ENCODE measurements at regions not wholly inside any gene's neighbourhood (a gene's known extent, or its start where the extent isn't known, plus 50 kb on each side); places are given as distances from the start of the nearest gene placed in this dataset.

GRCh38 chr14:65852689-65853088, 440.2 kb downstream of the FUT8 start:
- Histone ChIP-seq H4K5ac (ENCODE audit: low read length) (no peak overlapping the region), H3K36me3 (ENCODE audit: control insufficient read depth, insufficient read depth, low read length) (no peaks in the 10 kb centered on the region), H3K27me3 (ENCODE audit: insufficient read depth, low read length, poor library complexity) (no peaks in the 10 kb centered on the region), H2AK5ac (ENCODE audit: low read length) (no peak overlapping the region), H3K23ac (ENCODE audit: low read length) (no peak overlapping the region), H3K4me2 (ENCODE audit: low read length) (no peak overlapping the region), H2BK15ac (replicated peaks; ENCODE audit: low read depth) (no peak overlapping the region), H3K79me2 (ENCODE audit: control insufficient read depth, insufficient read depth, low read length) (no peaks in the 10 kb centered on the region), H3K4me1 (ENCODE audit: control insufficient read depth, low read depth, low read length) (no peaks in the 10 kb centered on the region), H3K18ac (ENCODE audit: low read length) (no peak overlapping the region), H3K79me1 (ENCODE audit: low read length) (no peaks in the 10 kb centered on the region), H4K8ac (ENCODE audit: low read depth, low read length) (no peak overlapping the region), H3K27ac (ENCODE audit: low read depth, low read length) (no peak overlapping the region), H2BK5ac (ENCODE audit: low read length) (no peak overlapping the region), H3K56ac (ENCODE audit: low read length) (no peak overlapping the region), H3K4me3 (ENCODE audit: low read length) (no peak overlapping the region), H3K4ac (ENCODE audit: low read depth, low read length) (no peak overlapping the region), H3K9ac (ENCODE audit: low read length) (no peak overlapping the region), H2BK120ac (ENCODE audit: low read depth, low read length) (no peak overlapping the region)
- DNase-seq: no peak
- no CpG with 5 or more reads among the region's 2 CpGs for WGBS (ENCODE audit: extremely low coverage, insufficient coverage, low lambda C conversion rate)

DNA sequence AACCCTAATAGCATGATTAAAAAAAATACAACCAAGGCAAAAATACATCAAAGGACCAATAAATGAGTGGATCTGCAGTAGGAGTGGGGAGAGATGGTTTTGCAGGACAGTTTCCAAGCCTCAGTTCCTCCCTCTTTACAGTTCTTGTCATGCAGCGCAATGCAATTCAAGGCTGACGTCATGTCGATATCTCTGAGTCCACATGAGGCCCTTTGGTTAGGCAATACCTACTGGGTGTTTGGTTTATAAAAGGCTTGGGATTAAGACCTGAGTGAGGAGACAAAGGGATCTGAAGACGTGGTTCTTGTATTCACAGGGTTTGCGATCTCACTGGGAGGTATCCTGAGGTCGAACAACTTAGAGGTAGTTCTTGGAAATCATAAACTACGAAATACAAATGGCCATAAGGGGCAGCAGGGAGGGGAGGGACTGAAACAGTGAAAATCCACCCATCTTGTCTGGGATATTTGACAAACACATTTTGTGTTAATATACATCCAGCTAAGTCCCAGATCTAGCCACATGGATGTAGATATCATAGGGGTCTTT, 441.0 kb downstream of the FUT8 start:
- no CpG with 5 or more reads among the region's 7 CpGs for WGBS (ENCODE audit: extremely low coverage, insufficient coverage, low lambda C conversion rate)
- Histone ChIP-seq H3K27ac (ENCODE audit: low read depth, low read length) (no peak overlapping the region), H3K23ac (ENCODE audit: low read length) (no peak overlapping the region), H3K4me3 (ENCODE audit: low read length) (no peak overlapping the region), H3K27me3 (ENCODE audit: insufficient read depth, low read length, poor library complexity) (no peaks in the 10 kb centered on the region), H3K18ac (ENCODE audit: low read length) (no peak overlapping the region), H3K4me1 (ENCODE audit: control insufficient read depth, low read depth, low read length) (no peaks in the 10 kb centered on the region), H2BK15ac (replicated peaks; ENCODE audit: low read depth) (no peak overlapping the region), H3K79me1 (ENCODE audit: low read length) (no peaks in the 10 kb centered on the region), H3K4ac (ENCODE audit: low read depth, low read length) (no peak overlapping the region), H2BK5ac (ENCODE audit: low read length) (no peak overlapping the region), H4K8ac (ENCODE audit: low read depth, low read length) (no peak overlapping the region), H4K5ac (ENCODE audit: low read length) (no peak overlapping the region), H3K36me3 (ENCODE audit: control insufficient read depth, insufficient read depth, low read length) (no peaks in the 10 kb centered on the region), H2AK5ac (ENCODE audit: low read length) (no peak overlapping the region), H3K79me2 (ENCODE audit: control insufficient read depth, insufficient read depth, low read length) (no peaks in the 10 kb centered on the region), H3K9ac (ENCODE audit: low read length) (no peak overlapping the region), H3K4me2 (ENCODE audit: low read length) (no peak overlapping the region), H3K56ac (ENCODE audit: low read length) (no peak overlapping the region), H2BK120ac (ENCODE audit: low read depth, low read length) (no peak overlapping the region)
- DNase-seq: no peak

- H3K56ac ChIP-seq (ENCODE audit: low read length): no peak overlapping the region
- no peaks in the 10 kb centered on the region for H3K36me3 ChIP-seq (ENCODE audit: control insufficient read depth, insufficient read depth, low read length)
- H2BK120ac ChIP-seq (ENCODE audit: low read depth, low read length): no peak overlapping the region
- no peaks in the 10 kb centered on the region for H3K27me3 ChIP-seq (ENCODE audit: insufficient read depth, low read length, poor library complexity)
- no peaks in the 10 kb centered on the region for H3K4me1 ChIP-seq (ENCODE audit: control insufficient read depth, low read depth, low read length)
- H3K79me2 ChIP-seq (ENCODE audit: control insufficient read depth, insufficient read depth, low read length): no peaks in the 10 kb centered on the region
- H3K79me1 ChIP-seq (ENCODE audit: low read length): no peaks in the 10 kb centered on the region
- no CpG with 5 or more reads among the region's 6 CpGs for WGBS (ENCODE audit: extremely low coverage, insufficient coverage, low lambda C conversion rate)
- no peak overlapping the region for H3K9ac ChIP-seq (ENCODE audit: low read length)
- H3K4me3 ChIP-seq (ENCODE audit: low read length): no peak overlapping the region
- H2BK15ac ChIP-seq (replicated peaks; ENCODE audit: low read depth): no peak overlapping the region
- H3K23ac ChIP-seq (ENCODE audit: low read length): no peak overlapping the region
- H4K5ac ChIP-seq (ENCODE audit: low read length): no peak overlapping the region
- H2AK5ac ChIP-seq (ENCODE audit: low read length): no peak overlapping the region
- H2BK5ac ChIP-seq (ENCODE audit: low read length): no peak overlapping the region
- no peak overlapping the region for H3K4me2 ChIP-seq (ENCODE audit: low read length)
- no peak overlapping the region for H3K4ac ChIP-seq (ENCODE audit: low read depth, low read length)
- no peak overlapping the region for H4K8ac ChIP-seq (ENCODE audit: low read depth, low read length)
- no peak overlapping the region for H3K18ac ChIP-seq (ENCODE audit: low read length)
- H3K27ac ChIP-seq (ENCODE audit: low read depth, low read length): no peak overlapping the region
- DNase-seq: no peak
These were observed 441.7 kb downstream of the FUT8 start for GRCh38 chr14:65854215-65854614.

DNA sequence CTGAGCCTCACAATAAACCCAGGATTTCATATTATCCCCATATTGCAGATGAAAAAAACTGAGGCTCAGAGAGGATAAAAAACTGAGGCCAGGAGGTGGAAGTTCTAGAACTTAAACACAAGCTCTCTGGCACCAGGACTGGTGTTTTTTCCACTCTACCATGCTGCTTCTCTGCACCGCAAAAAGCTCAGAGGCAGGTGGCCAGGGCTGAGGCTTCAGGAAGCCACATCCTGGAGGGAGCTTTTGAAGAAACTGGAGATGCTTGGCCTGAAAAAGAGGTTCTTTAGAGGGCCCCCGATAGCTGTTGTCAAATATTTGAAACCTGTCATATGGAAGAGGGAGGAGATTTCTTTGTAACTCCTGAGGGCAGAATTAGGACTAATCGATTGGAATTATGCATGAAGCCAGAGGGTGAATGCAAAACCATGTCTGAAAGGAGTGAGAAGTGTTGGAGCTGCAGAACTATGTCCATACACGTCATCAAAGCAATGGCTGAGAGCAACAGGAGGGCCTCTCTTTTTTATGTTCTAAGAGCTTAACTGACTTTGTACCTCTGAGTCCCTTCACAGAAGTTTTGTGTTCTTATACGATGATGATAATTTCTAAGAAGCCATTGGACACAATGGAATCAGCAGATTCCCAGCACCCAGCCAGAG, 448.6 kb downstream of the FUT8 start:
- Histone ChIP-seq H3K4me1 (ENCODE audit: control insufficient read depth, low read depth, low read length) (no peaks in the 10 kb centered on the region), H3K79me1 (ENCODE audit: low read length) (no peaks in the 10 kb centered on the region), H3K36me3 (ENCODE audit: control insufficient read depth, insufficient read depth, low read length) (no peaks in the 10 kb centered on the region), H3K4ac (ENCODE audit: low read depth, low read length) (no peak overlapping the region), H3K79me2 (ENCODE audit: control insufficient read depth, insufficient read depth, low read length) (no peaks in the 10 kb centered on the region), H3K4me2 (ENCODE audit: low read length) (no peak overlapping the region), H3K4me3 (ENCODE audit: low read length) (no peak overlapping the region), H2BK15ac (replicated peaks; ENCODE audit: low read depth) (no peak overlapping the region), H3K27me3 (ENCODE audit: insufficient read depth, low read length, poor library complexity) (no peaks in the 10 kb centered on the region), H3K9ac (ENCODE audit: low read length) (no peak overlapping the region), H4K5ac (ENCODE audit: low read length) (no peak overlapping the region), H3K23ac (ENCODE audit: low read length) (no peak overlapping the region), H4K8ac (ENCODE audit: low read depth, low read length) (no peak overlapping the region), H2BK120ac (ENCODE audit: low read depth, low read length) (no peak overlapping the region), H2AK5ac (ENCODE audit: low read length) (no peak overlapping the region), H3K27ac (ENCODE audit: low read depth, low read length) (no peak overlapping the region), H3K56ac (ENCODE audit: low read length) (no peak overlapping the region), H3K18ac (ENCODE audit: low read length) (no peak overlapping the region), H2BK5ac (ENCODE audit: low read length) (no peak overlapping the region)
- DNase-seq: no peak
- WGBS (ENCODE audit: extremely low coverage, insufficient coverage, low lambda C conversion rate): no CpG with 5 or more reads among the region's 5 CpGs

DNA sequence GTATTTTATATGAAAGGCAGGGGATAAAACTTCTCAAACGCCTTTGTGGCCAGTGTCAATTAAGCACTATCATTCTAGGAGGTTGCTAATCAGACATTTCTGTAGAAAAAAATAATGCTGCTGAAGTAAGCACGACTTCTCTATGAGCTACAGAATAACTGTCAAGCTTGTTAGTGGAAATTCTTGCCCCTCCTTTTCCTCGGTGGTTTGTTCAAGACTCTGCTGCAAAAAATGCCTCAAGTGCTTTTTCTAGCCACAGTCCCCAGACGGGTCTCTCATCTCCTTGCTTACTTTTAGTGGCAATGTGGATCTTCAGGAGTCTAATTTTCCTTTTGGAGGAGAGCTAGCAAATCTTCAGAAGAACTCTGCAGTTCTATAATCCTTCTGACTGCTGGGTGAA, 452.0 kb downstream of the FUT8 start:
- no peak overlapping the region for H3K27ac ChIP-seq (ENCODE audit: low read depth, low read length)
- no CpG with 5 or more reads among the region's 4 CpGs for WGBS (ENCODE audit: extremely low coverage, insufficient coverage, low lambda C conversion rate)
- no peak overlapping the region for H4K8ac ChIP-seq (ENCODE audit: low read depth, low read length)
- H3K27me3 ChIP-seq (ENCODE audit: insufficient read depth, low read length, poor library complexity): no peaks in the 10 kb centered on the region
- H3K36me3 ChIP-seq (ENCODE audit: control insufficient read depth, insufficient read depth, low read length): no peaks in the 10 kb centered on the region
- no peak overlapping the region for H2BK5ac ChIP-seq (ENCODE audit: low read length)
- H2BK15ac ChIP-seq (replicated peaks; ENCODE audit: low read depth): no peak overlapping the region
- no peak for DNase-seq
- no peak overlapping the region for H4K5ac ChIP-seq (ENCODE audit: low read length)
- no peaks in the 10 kb centered on the region for H3K79me1 ChIP-seq (ENCODE audit: low read length)
- no peak overlapping the region for H3K56ac ChIP-seq (ENCODE audit: low read length)
- no peaks in the 10 kb centered on the region for H3K79me2 ChIP-seq (ENCODE audit: control insufficient read depth, insufficient read depth, low read length)
- H2AK5ac ChIP-seq (ENCODE audit: low read length): no peak overlapping the region
- H3K23ac ChIP-seq (ENCODE audit: low read length): no peak overlapping the region
- H3K4me3 ChIP-seq (ENCODE audit: low read length): no peak overlapping the region
- H2BK120ac ChIP-seq (ENCODE audit: low read depth, low read length): no peak overlapping the region
- no peak overlapping the region for H3K9ac ChIP-seq (ENCODE audit: low read length)
- no peaks in the 10 kb centered on the region for H3K4me1 ChIP-seq (ENCODE audit: control insufficient read depth, low read depth, low read length)
- no peak overlapping the region for H3K4me2 ChIP-seq (ENCODE audit: low read length)
- H3K4ac ChIP-seq (ENCODE audit: low read depth, low read length): no peak overlapping the region
- no peak overlapping the region for H3K18ac ChIP-seq (ENCODE audit: low read length)

- H2BK120ac ChIP-seq (ENCODE audit: low read depth, low read length): no peak overlapping the region
- no peak overlapping the region for H2AK5ac ChIP-seq (ENCODE audit: low read length)
- no peak overlapping the region for H3K9ac ChIP-seq (ENCODE audit: low read length)
- no peak overlapping the region for H2BK15ac ChIP-seq (replicated peaks; ENCODE audit: low read depth)
- no peak overlapping the region for H4K8ac ChIP-seq (ENCODE audit: low read depth, low read length)
- no peak overlapping the region for H3K4me3 ChIP-seq (ENCODE audit: low read length)
- no peak overlapping the region for H3K4me2 ChIP-seq (ENCODE audit: low read length)
- no peak overlapping the region for H3K18ac ChIP-seq (ENCODE audit: low read length)
- H2BK5ac ChIP-seq (ENCODE audit: low read length): no peak overlapping the region
- H3K4ac ChIP-seq (ENCODE audit: low read depth, low read length): no peak overlapping the region
- no peak overlapping the region for H4K5ac ChIP-seq (ENCODE audit: low read length)
- H3K27ac ChIP-seq (ENCODE audit: low read depth, low read length): no peak overlapping the region
- H3K36me3 ChIP-seq (ENCODE audit: control insufficient read depth, insufficient read depth, low read length): no peaks in the 10 kb centered on the region
- H3K4me1 ChIP-seq (ENCODE audit: control insufficient read depth, low read depth, low read length): no peaks in the 10 kb centered on the region
- no peak overlapping the region for H3K56ac ChIP-seq (ENCODE audit: low read length)
- H3K79me1 ChIP-seq (ENCODE audit: low read length): no peaks in the 10 kb centered on the region
- no peaks in the 10 kb centered on the region for H3K79me2 ChIP-seq (ENCODE audit: control insufficient read depth, insufficient read depth, low read length)
- no peaks in the 10 kb centered on the region for H3K27me3 ChIP-seq (ENCODE audit: insufficient read depth, low read length, poor library complexity)
- peak; percentile 39 for DNase-seq
- no CpG with 5 or more reads among the region's 3 CpGs for WGBS (ENCODE audit: extremely low coverage, insufficient coverage, low lambda C conversion rate)
- H3K23ac ChIP-seq (ENCODE audit: low read length): no peak overlapping the region
These were observed 452.5 kb downstream of the FUT8 start for GRCh38 chr14:65864984-65865383.

Measured in mesendoderm (in vitro differentiated cells).